ENCODE measurements at regions not wholly inside any gene's neighbourhood (a gene's known extent, or its start where the extent isn't known, plus 50 kb on each side); places are given as distances from the start of the nearest gene placed in this dataset.

- TF ChIP-seq CTCF (IDR thresholded peaks at IDR 0.05; ENCODE audit: control extremely low read depth in 1 of 3, insufficient read depth in 1 of 3, low read depth in 1 of 3, low read length in 3 of 3) (no peak), CEBPB (IDR thresholded peaks at IDR 0.05; ENCODE audit: low read depth, low read length) (no peak), ATF3 (IDR thresholded peaks at IDR 0.05; ENCODE audit: insufficient read depth, low read depth, low read length) (no peak)
Observed at GRCh38 chr18:39660141-39660540, 2094.5 kb upstream of the CELF4 start (continued).

Data from H1 (cell line).